ENCODE measurements at regions not wholly inside any gene's neighbourhood (a gene's known extent, or its start where the extent isn't known, plus 50 kb on each side); places are given as distances from the start of the nearest gene placed in this dataset.
"Not testable (repeated sequence)": the region's sequence is repeated elsewhere in the genome, so short reads cannot be mapped to it uniquely, and the experiment has no call there.

- DNase-seq (ENCODE audit: low spot score) = no peak
These were observed 59.9 kb downstream of the MINAR1 start for GRCh38 chr15:79492065-79492464.

GRCh38 chr15:79494384-79494909 lies 62.3 kb downstream of the MINAR1 start:
- DNase-seq (ENCODE audit: low spot score) = no peak

GRCh38 chr15:79494963-79495755 lies 63.0 kb downstream of the MINAR1 start:
- DNase-seq (ENCODE audit: low spot score) = no peak

- DNase-seq (ENCODE audit: low spot score) = no peak
These were observed 63.6 kb downstream of the MINAR1 start for GRCh38 chr15:79495775-79496174.

- no peak for DNase-seq (ENCODE audit: low spot score)
These were observed 64.7 kb downstream of the MINAR1 start for GRCh38 chr15:79496838-79497237.

- DNase-seq (ENCODE audit: low spot score) = no peak
These were observed 69.0 kb downstream of the MINAR1 start for GRCh38 chr15:79501086-79501485.

- no peak for DNase-seq (ENCODE audit: low spot score)
These were observed 73.8 kb downstream of the MINAR1 start for GRCh38 chr15:79505956-79506355.

- DNase-seq (ENCODE audit: low spot score) = not testable (repeated sequence)
These were observed 80.7 kb downstream of the MINAR1 start for GRCh38 chr15:79512844-79513243.

GRCh38 chr15:79513417-79513816 lies 81.3 kb downstream of the MINAR1 start:
- no peak for DNase-seq (ENCODE audit: low spot score)

- DNase-seq (ENCODE audit: low spot score) = no peak
These were observed 81.8 kb downstream of the MINAR1 start for GRCh38 chr15:79513940-79514339.

- no peak for DNase-seq (ENCODE audit: low spot score)
These were observed 83.3 kb downstream of the MINAR1 start for GRCh38 chr15:79515300-79516027.

GRCh38 chr15:79516155-79516554 lies 84.0 kb downstream of the MINAR1 start:
- no peak for DNase-seq (ENCODE audit: low spot score)

GRCh38 chr15:79516646-79517045 lies 84.5 kb downstream of the MINAR1 start:
- DNase-seq (ENCODE audit: low spot score) = no peak

- no peak for DNase-seq (ENCODE audit: low spot score)
These were observed 87.5 kb downstream of the MINAR1 start for GRCh38 chr15:79519628-79520027.

- DNase-seq (ENCODE audit: low spot score) = no peak
These were observed 88.5 kb downstream of the MINAR1 start for GRCh38 chr15:79520654-79521053.

GRCh38 chr15:79522656-79523055 lies 90.5 kb downstream of the MINAR1 start:
- no peak for DNase-seq (ENCODE audit: low spot score)

- no peak for DNase-seq (ENCODE audit: low spot score)
These were observed 91.1 kb downstream of the MINAR1 start for GRCh38 chr15:79523266-79523665.

- DNase-seq (ENCODE audit: low spot score) = no peak
These were observed 92.4 kb downstream of the MINAR1 start for GRCh38 chr15:79524531-79524930.

- DNase-seq (ENCODE audit: low spot score) = no peak
These were observed 94.2 kb downstream of the MINAR1 start for GRCh38 chr15:79526376-79526775.

- no peak for DNase-seq (ENCODE audit: low spot score)
These were observed 95.7 kb downstream of the MINAR1 start for GRCh38 chr15:79527821-79528220.

- DNase-seq (ENCODE audit: low spot score) = no peak
These were observed 97.1 kb downstream of the MINAR1 start for GRCh38 chr15:79529157-79529785.

- no peak for DNase-seq (ENCODE audit: low spot score)
These were observed 103.4 kb downstream of the MINAR1 start for GRCh38 chr15:79535536-79535935.

- DNase-seq (ENCODE audit: low spot score) = no peak
These were observed 106.4 kb downstream of the MINAR1 start for GRCh38 chr15:79538527-79538926.
